ENCODE measurements at regions not wholly inside any gene's neighbourhood (a gene's known extent, or its start where the extent isn't known, plus 50 kb on each side); places are given as distances from the start of the nearest gene placed in this dataset.

DNA sequence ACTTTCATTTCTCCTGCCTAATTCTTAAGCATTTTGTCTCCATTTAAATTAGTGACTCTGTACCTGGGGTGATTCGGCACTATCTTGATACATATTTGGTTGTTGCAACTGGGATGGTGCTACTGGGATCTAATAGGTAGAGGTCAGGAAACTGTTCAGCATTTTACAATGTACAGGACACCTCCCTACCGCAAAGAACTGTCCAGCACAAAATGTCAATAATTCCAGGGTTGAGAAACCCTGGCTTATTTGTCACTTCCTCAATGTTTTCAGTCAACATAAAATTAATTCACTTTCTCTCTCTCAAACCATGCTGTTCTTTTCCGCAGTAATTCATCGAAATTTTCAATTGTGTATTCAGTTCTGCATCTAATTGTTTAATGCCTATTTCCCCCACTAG lies 151.4 kb upstream of the CALCR start:
- no peaks in the 10 kb centered on the region for H3K4me1 Mint-ChIP-seq
- no peak overlapping the region for H3K4me3 Mint-ChIP-seq
- no peaks in the 10 kb centered on the region for H3K27me3 Mint-ChIP-seq (ENCODE audit: low read depth)
- H3K36me3 Mint-ChIP-seq (ENCODE audit: low read depth) = no peaks in the 10 kb centered on the region
- no peak for DNase-seq (ENCODE audit: low read depth, low spot score)
- H3K9me3 Mint-ChIP-seq = no peaks in the 10 kb centered on the region
- no peak overlapping the region for H3K27ac Mint-ChIP-seq (ENCODE audit: unreplicated experiment)
- TF ChIP-seq, protein P1, sequence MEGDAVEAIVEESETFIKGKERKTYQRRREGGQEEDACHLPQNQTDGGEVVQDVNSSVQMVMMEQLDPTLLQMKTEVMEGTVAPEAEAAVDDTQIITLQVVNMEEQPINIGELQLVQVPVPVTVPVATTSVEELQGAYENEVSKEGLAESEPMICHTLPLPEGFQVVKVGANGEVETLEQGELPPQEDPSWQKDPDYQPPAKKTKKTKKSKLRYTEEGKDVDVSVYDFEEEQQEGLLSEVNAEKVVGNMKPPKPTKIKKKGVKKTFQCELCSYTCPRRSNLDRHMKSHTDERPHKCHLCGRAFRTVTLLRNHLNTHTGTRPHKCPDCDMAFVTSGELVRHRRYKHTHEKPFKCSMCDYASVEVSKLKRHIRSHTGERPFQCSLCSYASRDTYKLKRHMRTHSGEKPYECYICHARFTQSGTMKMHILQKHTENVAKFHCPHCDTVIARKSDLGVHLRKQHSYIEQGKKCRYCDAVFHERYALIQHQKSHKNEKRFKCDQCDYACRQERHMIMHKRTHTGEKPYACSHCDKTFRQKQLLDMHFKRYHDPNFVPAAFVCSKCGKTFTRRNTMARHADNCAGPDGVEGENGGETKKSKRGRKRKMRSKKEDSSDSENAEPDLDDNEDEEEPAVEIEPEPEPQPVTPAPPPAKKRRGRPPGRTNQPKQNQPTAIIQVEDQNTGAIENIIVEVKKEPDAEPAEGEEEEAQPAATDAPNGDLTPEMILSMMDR (conservative IDR thresholded peaks at IDR 0.05) = no peak

DNA sequence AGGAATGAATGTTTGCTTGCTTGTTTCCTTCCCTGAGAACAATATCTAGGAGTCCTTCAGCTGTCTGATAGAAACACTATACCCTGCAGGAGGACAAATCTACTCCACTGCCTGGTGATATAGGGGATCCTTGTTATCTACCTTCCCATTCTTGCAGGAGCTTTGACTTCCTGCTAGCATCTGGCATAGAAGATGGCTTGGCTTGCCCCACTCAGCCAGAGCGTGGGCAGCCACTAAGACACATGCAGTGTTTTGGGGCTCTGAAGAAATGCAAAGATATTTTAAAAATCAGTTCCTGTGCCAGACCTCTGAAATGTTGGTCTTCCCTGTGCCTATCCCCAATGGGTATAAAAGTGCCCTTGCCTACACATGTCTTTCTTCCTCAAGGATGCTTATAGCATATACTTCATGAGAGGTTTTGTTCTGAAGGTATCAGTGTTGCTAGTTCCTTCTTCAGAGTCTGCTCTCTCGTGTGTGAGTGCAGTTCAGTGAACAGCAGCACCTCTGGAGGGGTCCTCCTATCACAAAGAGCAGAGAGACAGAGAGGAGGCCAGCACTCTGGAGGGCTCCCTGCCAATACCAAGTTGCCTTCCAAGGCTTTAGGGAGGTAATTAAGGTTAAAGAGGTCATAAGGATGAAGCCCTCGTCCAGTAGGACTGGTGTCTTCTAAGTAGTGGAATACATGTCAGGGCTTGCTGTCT lies 149.1 kb upstream of the CALCR start:
- TF ChIP-seq, protein P1 (conservative IDR thresholded peaks at IDR 0.05) = no peak
- DNase-seq (ENCODE audit: low read depth, low spot score) = no peak
- H3K4me3 Mint-ChIP-seq = no peak overlapping the region
- H3K9me3 Mint-ChIP-seq = no peaks in the 10 kb centered on the region
- no peaks in the 10 kb centered on the region for H3K36me3 Mint-ChIP-seq (ENCODE audit: low read depth)
- no peaks in the 10 kb centered on the region for H3K27me3 Mint-ChIP-seq (ENCODE audit: low read depth)
- no peak overlapping the region for H3K27ac Mint-ChIP-seq (ENCODE audit: unreplicated experiment)
- no peaks in the 10 kb centered on the region for H3K4me1 Mint-ChIP-seq

DNA sequence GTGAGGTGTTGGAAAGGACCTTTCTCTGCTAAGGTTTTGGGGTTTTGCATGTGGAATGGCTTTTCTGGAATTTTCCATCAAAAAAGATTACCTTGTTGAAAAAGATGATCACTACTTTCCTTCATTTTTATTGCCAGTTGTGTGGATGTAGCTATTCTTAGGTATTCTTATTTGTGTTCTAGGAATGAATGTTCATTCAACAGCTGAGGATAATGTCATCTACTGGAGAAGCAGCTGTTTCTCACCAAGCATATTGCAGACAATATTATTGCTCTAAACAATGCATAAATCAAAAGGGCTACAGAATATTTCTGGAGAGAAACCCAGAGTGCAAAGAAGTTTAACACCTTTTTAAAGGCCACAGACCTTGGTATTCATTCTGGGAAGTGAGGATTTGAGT lies 145.6 kb upstream of the CALCR start:
- DNase-seq (ENCODE audit: low read depth, low spot score) = no peak
- H3K9me3 Mint-ChIP-seq = no peaks in the 10 kb centered on the region
- no peaks in the 10 kb centered on the region for H3K27me3 Mint-ChIP-seq (ENCODE audit: low read depth)
- H3K4me1 Mint-ChIP-seq = no peaks in the 10 kb centered on the region
- H3K4me3 Mint-ChIP-seq = no peak overlapping the region
- no peaks in the 10 kb centered on the region for H3K36me3 Mint-ChIP-seq (ENCODE audit: low read depth)
- H3K27ac Mint-ChIP-seq (ENCODE audit: unreplicated experiment) = no peak overlapping the region
- TF ChIP-seq, protein P1 (conservative IDR thresholded peaks at IDR 0.05) = no peak

DNA sequence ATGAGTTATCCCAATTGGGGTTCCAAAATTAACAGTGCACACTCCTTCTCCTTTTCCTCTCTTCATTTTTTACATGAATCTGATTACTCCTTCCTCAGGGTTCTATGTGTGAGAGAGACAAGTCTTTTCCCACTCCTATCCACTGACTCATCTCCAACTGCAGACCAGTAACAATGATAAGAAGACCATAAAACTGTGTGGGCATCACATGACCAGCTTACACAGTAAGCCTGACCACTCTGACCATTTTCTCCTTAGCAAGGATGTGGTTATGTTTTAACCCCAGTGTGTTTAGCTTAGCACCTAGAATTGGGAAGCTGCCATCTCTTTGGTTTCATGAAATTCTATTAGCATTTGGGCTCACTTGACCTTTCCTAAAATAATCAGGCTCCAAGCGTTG lies 145.0 kb upstream of the CALCR start:
- no peaks in the 10 kb centered on the region for H3K9me3 Mint-ChIP-seq
- no peaks in the 10 kb centered on the region for H3K27me3 Mint-ChIP-seq (ENCODE audit: low read depth)
- no peaks in the 10 kb centered on the region for H3K36me3 Mint-ChIP-seq (ENCODE audit: low read depth)
- TF ChIP-seq, protein P1 (conservative IDR thresholded peaks at IDR 0.05) = no peak
- no peak overlapping the region for H3K4me3 Mint-ChIP-seq
- H3K4me1 Mint-ChIP-seq = no peaks in the 10 kb centered on the region
- no peak overlapping the region for H3K27ac Mint-ChIP-seq (ENCODE audit: unreplicated experiment)
- DNase-seq (ENCODE audit: low read depth, low spot score) = no peak

DNA sequence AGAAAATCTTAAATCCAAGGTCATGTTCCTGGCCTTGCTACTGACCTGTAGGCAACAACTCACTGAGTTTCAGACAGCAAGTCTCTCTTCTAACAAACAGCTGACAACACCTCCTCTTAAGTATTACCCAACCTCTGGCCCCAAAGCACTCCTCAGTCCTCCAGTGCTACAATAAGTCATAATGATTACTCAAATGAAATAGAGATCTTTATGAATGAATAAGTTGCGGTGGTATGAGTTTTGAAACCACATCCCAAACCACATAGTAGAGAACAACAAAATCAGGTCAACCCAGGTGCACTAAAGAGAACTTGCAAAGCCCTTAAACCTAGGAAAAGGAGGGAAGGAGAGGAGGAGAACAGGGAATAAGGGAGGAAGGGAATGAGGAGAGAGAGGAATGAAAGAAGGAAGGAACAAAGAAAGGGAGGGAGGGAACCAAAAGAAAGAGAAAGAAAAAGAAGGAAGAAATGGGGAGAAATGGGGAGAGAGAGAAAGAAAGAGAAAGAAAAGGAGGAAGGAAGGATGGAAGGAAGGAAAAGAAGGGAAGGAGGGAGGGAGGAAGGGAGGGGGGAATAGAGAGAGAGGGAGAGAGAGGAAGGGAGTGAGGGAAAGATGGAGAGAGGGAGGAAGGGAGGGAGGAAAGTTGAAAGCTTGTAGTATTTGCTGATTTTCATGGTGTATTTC lies 142.8 kb upstream of the CALCR start:
- TF ChIP-seq, protein P1 (conservative IDR thresholded peaks at IDR 0.05) = no peak
- Mint-ChIP-seq H3K4me3 (no peak overlapping the region), H3K4me1 (no peaks in the 10 kb centered on the region), H3K36me3 (ENCODE audit: low read depth) (no peaks in the 10 kb centered on the region), H3K27me3 (ENCODE audit: low read depth) (no peaks in the 10 kb centered on the region), H3K27ac (ENCODE audit: unreplicated experiment) (no peak overlapping the region), H3K9me3 (no peaks in the 10 kb centered on the region)
- no peak for DNase-seq (ENCODE audit: low read depth, low spot score)
